ENCODE measurements at regions not wholly inside any gene's neighbourhood (a gene's known extent, or its start where the extent isn't known, plus 50 kb on each side); places are given as distances from the start of the nearest gene placed in this dataset.

GRCh38 chr5:15326471-15326870 is 173.5 kb upstream of the FBXL7 start:
- Histone ChIP-seq H3K27ac (no peak overlapping the region), H3K4me3 (no peak overlapping the region), H3K27me3 (no peaks in the 10 kb centered on the region), H3K4me1 (no peaks in the 10 kb centered on the region), H3K36me3 (no peaks in the 10 kb centered on the region), H3K9me3 (no peaks in the 10 kb centered on the region)
- no peak for TF ChIP-seq CTCF (IDR thresholded peaks at IDR 0.05)
- no peak for DNase-seq (ENCODE audit: low spot score)

GRCh38 chr5:15322421-15322820 is 177.6 kb upstream of the FBXL7 start:
- no peak for TF ChIP-seq CTCF (IDR thresholded peaks at IDR 0.05)
- Histone ChIP-seq H3K4me3 (no peak overlapping the region), H3K36me3 (no peaks in the 10 kb centered on the region), H3K27ac (no peak overlapping the region), H3K27me3 (no peaks in the 10 kb centered on the region), H3K4me1 (no peaks in the 10 kb centered on the region), H3K9me3 (no peaks in the 10 kb centered on the region)
- DNase-seq (ENCODE audit: low spot score) = no peak

GRCh38 chr5:15321776-15322175 is 178.2 kb upstream of the FBXL7 start:
- Histone ChIP-seq H3K4me3 (no peak overlapping the region), H3K4me1 (no peaks in the 10 kb centered on the region), H3K9me3 (no peaks in the 10 kb centered on the region), H3K27me3 (no peaks in the 10 kb centered on the region), H3K27ac (no peak overlapping the region), H3K36me3 (no peaks in the 10 kb centered on the region)
- no peak for DNase-seq (ENCODE audit: low spot score)
- TF ChIP-seq CTCF (IDR thresholded peaks at IDR 0.05) = no peak

- TF ChIP-seq CTCF (IDR thresholded peaks at IDR 0.05) = no peak
- H3K27ac ChIP-seq = no peak overlapping the region
- no peaks in the 10 kb centered on the region for H3K27me3 ChIP-seq
- H3K36me3 ChIP-seq = no peaks in the 10 kb centered on the region
- H3K9me3 ChIP-seq = no peaks in the 10 kb centered on the region
- DNase-seq (ENCODE audit: low spot score) = no peak
- no peak overlapping the region for H3K4me3 ChIP-seq
- no peaks in the 10 kb centered on the region for H3K4me1 ChIP-seq
These were observed 179.1 kb upstream of the FBXL7 start for GRCh38 chr5:15320871-15321270.

GRCh38 chr5:15304914-15305834 is 194.8 kb upstream of the FBXL7 start:
- H3K4me3 ChIP-seq = no peak overlapping the region
- no peak overlapping the region for H3K27ac ChIP-seq
- TF ChIP-seq CTCF (IDR thresholded peaks at IDR 0.05) = no peak
- no peaks in the 10 kb centered on the region for H3K27me3 ChIP-seq
- H3K4me1 ChIP-seq = no peaks in the 10 kb centered on the region
- no peaks in the 10 kb centered on the region for H3K36me3 ChIP-seq
- H3K9me3 ChIP-seq = no peaks in the 10 kb centered on the region
- no peak for DNase-seq (ENCODE audit: low spot score)

Data from right atrium auricular region (tissue), 2 donors.